MCF 10A (cell line): ENCODE measurements at regions not wholly inside any gene's neighbourhood (a gene's known extent, or its start where the extent isn't known, plus 50 kb on each side); places are given as distances from the start of the nearest gene placed in this dataset.

ENCODE experiments used
- BruUV-seq: library from RNA; stranded (reverse); fragments of 400-500 nt; replicated peaks from 2 replicates; lab custom pipeline; 2021; lab: Mats Ljungman, UMichigan
- CTCF ChIA-PET: fragments of 300-600 bp; sonication (Branson Sonifier 250); formaldehyde crosslinking; extraction: SDS; loops from one replicate; lab custom pipeline; 2021; ENCODE audit warnings: antibody characterized with exemption, inconsistent platforms; lab: Yijun Ruan, JAX
- POLR2A ChIA-PET: fragments of 300-600, 350-650 bp; sonication (Branson Sonifier 250); formaldehyde crosslinking; extraction: SDS; loops from one replicate; lab custom pipeline; 2020; ENCODE audit warnings: antibody characterized with exemption, inconsistent platforms; lab: Yijun Ruan, JAX
- DNase-seq: peaks from one replicate; pipeline ENCODE4 v3.0.0-alpha.2; 2018; ENCODE audit not compliant: unreplicated experiment
- H3K27ac Mint-ChIP-seq: one replicate; pipeline ENCODE4 v1.8.0; 2022; ENCODE audit warnings: mild to moderate bottlenecking, low read depth, mixed read lengths; ENCODE audit not compliant: unreplicated experiment
- H3K27me3 Mint-ChIP-seq: one replicate; pipeline ENCODE4 v1.8.0; 2022; ENCODE audit warnings: mixed read lengths; ENCODE audit not compliant: insufficient read depth, unreplicated experiment
- H3K36me3 Mint-ChIP-seq: one replicate; pipeline ENCODE4 v1.8.0; 2022; ENCODE audit warnings: mild to moderate bottlenecking, moderate library complexity, mixed read lengths; ENCODE audit not compliant: insufficient read depth, unreplicated experiment
- H3K4me1 Mint-ChIP-seq: one replicate; pipeline ENCODE4 v1.8.0; 2022; ENCODE audit warnings: mixed read lengths; ENCODE audit not compliant: insufficient read depth, unreplicated experiment
- H3K4me3 Mint-ChIP-seq: one replicate; pipeline ENCODE4 v1.8.0; 2022; ENCODE audit warnings: mild to moderate bottlenecking, moderate library complexity, mixed read lengths; ENCODE audit not compliant: unreplicated experiment
- H3K9me3 Mint-ChIP-seq: one replicate; pipeline ENCODE4 v1.8.0; 2022; ENCODE audit warnings: mixed read lengths; ENCODE audit not compliant: unreplicated experiment
- intact Hi-C: fragments of 100-400 bp; cut with micrococcal nuclease; formaldehyde crosslinking; loops from 2 replicates; pipeline ENCODE4 v1.14.1; 2022
- TF ChIP-seq, protein P1 (sequence below): fragments of 200-600 bp; IDR thresholded peaks from one replicate; pipeline ENCODE4 v1.8.0; 2022; ENCODE audit warnings: antibody characterized with exemption, mild to moderate bottlenecking; ENCODE audit not compliant: unreplicated experiment

DNA sequence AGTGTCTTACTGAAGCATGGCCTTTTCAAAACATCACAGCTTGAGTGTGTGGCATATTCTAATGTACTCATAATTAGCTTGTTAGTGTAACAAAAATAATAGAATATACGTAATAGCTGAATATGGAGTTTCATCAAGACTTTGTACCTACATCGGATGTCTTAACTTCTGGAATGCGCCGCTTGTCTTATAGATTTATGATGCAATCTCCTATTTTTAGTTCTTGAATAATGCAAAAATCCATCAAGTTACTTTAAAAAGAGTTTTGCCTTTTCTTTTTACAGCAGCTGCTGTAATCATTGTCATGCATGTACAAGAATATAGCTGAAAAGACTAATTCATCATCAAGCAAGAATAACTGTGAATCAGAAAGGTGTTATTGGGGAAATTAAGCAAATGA lies 140.7 kb upstream of the SCN7A start:
- Mint-ChIP-seq H3K4me3 (no peak overlapping the region), H3K9me3 (no peaks in the 10 kb centered on the region), H3K36me3 (no peaks in the 10 kb centered on the region), H3K27ac (no peak overlapping the region), H3K4me1 (peaks cover 9% of the 10 kb centered on the region), H3K27me3 (no peaks in the 10 kb centered on the region)
- TF ChIP-seq, protein P1, sequence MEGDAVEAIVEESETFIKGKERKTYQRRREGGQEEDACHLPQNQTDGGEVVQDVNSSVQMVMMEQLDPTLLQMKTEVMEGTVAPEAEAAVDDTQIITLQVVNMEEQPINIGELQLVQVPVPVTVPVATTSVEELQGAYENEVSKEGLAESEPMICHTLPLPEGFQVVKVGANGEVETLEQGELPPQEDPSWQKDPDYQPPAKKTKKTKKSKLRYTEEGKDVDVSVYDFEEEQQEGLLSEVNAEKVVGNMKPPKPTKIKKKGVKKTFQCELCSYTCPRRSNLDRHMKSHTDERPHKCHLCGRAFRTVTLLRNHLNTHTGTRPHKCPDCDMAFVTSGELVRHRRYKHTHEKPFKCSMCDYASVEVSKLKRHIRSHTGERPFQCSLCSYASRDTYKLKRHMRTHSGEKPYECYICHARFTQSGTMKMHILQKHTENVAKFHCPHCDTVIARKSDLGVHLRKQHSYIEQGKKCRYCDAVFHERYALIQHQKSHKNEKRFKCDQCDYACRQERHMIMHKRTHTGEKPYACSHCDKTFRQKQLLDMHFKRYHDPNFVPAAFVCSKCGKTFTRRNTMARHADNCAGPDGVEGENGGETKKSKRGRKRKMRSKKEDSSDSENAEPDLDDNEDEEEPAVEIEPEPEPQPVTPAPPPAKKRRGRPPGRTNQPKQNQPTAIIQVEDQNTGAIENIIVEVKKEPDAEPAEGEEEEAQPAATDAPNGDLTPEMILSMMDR = no peak
- no peak for DNase-seq
- no TSS peak for BruUV-seq
- ChIA-PET CTCF (no interaction called here), POLR2A (interaction anchor here (0.5 kb wide), 1 partner anchor 21 kb away, joined by 3 read pairs; no protein-coding TSS in a partner anchor)
- intact Hi-C loops = no loop called here

DNA sequence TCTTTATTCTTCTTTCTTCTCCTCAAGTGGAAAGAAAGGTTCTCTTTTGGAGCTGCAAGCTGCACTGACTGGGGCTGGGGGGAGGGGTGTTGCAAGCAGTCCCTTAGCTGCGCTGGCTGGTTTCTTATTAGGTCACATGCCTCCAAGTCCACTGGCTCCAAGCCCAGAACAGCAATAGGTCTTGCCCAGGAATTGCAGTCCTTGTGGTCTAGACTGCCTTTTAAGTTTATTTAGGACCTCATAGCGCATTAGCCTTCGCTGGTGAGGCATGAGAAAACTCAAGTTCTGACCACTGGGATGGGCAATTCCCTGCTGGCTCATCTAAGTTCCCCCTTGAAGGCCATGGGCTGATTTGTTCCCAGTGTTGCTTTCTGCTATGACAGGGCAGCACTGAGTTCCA lies 138.6 kb upstream of the SCN7A start:
- intact Hi-C loops = no loop called here
- CTCF ChIA-PET = no interaction called here
- Mint-ChIP-seq H3K4me1 (peaks cover 9% of the 10 kb centered on the region), H3K4me3 (no peak overlapping the region), H3K27me3 (no peaks in the 10 kb centered on the region), H3K36me3 (no peaks in the 10 kb centered on the region), H3K9me3 (no peaks in the 10 kb centered on the region), H3K27ac (no peak overlapping the region)
- TF ChIP-seq, protein P1 = no peak
- POLR2A ChIA-PET = interaction anchor here (0.6 to 0.9 kb wide), 3 partner anchors 10 to 226 kb away, joined by 3 to 4 read pairs (median 4); no protein-coding TSS in a partner anchor
- no TSS peak for BruUV-seq
- peak; percentile 90 for DNase-seq

DNA sequence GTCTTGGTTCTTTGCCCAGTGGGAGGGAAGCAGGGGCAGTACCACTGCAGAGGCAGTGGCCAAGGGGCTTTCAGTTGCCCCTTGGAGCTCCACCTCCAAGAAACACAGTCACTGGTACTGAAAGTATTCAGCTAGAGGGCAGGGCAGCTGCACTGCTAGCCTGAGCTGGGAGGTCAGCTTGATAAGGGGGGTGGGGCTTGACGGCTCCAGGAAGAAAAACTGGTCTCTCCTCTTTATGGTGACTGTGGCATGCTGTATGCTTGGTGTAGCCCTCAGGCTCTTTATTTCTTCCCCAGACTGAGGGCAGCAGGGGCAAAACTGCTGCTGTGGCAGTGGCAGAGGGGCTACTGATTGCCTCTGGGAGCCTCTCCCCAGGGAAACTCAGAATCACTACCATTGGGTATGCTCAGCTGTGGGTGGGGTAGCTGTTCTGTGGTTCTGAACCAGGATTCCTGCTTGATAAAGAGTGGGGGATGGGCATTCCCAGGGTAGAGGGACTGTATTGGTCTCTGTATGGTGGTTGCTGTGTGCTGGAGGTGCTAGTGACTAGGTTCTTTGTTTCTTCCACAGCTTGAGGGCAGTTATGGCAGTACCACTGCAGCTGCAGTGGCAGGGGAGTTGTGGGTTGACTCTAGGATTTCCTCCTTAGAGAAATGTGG lies 134.6 kb upstream of the SCN7A start:
- no peak for DNase-seq
- Mint-ChIP-seq H3K27ac (no peak overlapping the region), H3K4me3 (no peak overlapping the region), H3K4me1 (peaks cover 9% of the 10 kb centered on the region), H3K9me3 (no peaks in the 10 kb centered on the region), H3K27me3 (no peaks in the 10 kb centered on the region), H3K36me3 (no peaks in the 10 kb centered on the region)
- intact Hi-C loops = loop anchor here (5.0 kb wide), 1 partner anchor 584 kb away; no protein-coding TSS in a partner anchor
- CTCF ChIA-PET = interaction anchor here (0.6 to 1.4 kb wide), 3 partner anchors 18 to 1138 kb away, joined by 3 to 4 read pairs (median 3); no protein-coding TSS in a partner anchor
- POLR2A ChIA-PET = no interaction called here
- no TSS peak for BruUV-seq
- TF ChIP-seq, protein P1 = no peak

DNA sequence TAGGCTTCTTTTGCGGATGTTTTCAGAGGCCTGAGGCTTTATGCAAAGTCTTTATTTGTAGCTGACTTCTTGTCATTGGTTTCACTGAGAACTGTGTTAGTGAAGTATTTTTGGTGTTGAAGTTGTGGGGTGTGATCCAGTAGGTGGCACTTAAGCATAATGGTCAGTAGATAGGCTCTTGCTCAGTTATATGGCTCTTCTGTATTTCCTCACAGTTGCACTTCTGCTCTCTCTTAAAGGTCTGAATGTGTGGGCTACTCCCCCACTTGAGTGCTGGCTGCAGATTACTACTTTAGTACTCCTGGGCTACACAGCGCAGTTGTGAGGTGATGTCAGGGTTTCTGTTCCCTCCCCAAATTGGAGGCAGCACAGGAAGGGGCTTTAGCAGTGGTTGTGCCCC lies 133.8 kb upstream of the SCN7A start:
- ChIA-PET POLR2A (interaction anchor here (0.6 kb wide), 1 partner anchor 9 kb away, joined by 3 read pairs; no protein-coding TSS in a partner anchor), CTCF (interaction anchor here (0.6 to 1.4 kb wide), 4 partner anchors 16 to 1138 kb away, joined by 3 to 4 read pairs (median 3); no protein-coding TSS in a partner anchor)
- TF ChIP-seq, protein P1 = no peak
- H3K4me1 Mint-ChIP-seq = peaks cover 9% of the 10 kb centered on the region
- H3K9me3 Mint-ChIP-seq = no peaks in the 10 kb centered on the region
- no peak for DNase-seq
- no peaks in the 10 kb centered on the region for H3K27me3 Mint-ChIP-seq
- H3K4me3 Mint-ChIP-seq = no peak overlapping the region
- H3K27ac Mint-ChIP-seq = no peak overlapping the region
- intact Hi-C loops = loop anchor here (5.0 kb wide), 1 partner anchor 584 kb away; no protein-coding TSS in a partner anchor
- no TSS peak for BruUV-seq
- no peaks in the 10 kb centered on the region for H3K36me3 Mint-ChIP-seq
